ENCODE measurements at regions not wholly inside any gene's neighbourhood (a gene's known extent, or its start where the extent isn't known, plus 50 kb on each side); places are given as distances from the start of the nearest gene placed in this dataset.
"Not testable (repeated sequence)": the region's sequence is repeated elsewhere in the genome, so short reads cannot be mapped to it uniquely, and the experiment has no call there.

DNA sequence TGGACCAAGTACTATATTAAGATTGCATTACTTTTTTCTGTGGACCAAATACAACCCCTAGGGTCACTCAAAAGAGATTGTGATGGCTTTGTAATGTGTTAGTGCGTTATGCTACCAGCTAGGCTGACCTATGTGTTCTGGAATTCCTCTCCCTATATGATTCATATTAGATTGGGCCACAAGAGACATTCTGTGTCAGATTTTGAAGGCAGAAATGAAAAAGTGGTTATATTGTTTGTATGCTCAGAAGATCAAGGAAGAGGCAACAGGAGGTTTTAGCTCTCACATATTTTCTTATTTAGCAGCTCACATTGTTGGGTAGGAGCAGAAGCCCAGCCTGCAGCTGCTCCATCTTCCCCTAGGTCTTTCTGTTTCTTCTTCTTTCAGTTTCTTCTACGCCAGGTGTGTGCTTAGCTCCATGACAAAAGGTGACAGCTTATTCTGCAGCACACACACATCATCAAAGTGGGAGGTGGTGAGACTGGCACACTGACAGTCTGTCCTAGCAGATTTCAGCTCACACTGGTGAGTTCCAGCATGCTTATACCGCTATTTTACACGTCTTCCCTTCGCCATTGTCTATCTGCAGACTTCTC is 156.8 kb upstream of the UBE2E3 start:
- TF ChIP-seq CTCF (IDR thresholded peaks at IDR 0.05; ENCODE audit: low read depth, low read length) = no peak
- H3K4me3 ChIP-seq (replicated peaks in 1 of 2; ENCODE audit: low read depth in 2 of 2, low read length in 2 of 2) = no peak overlapping the region
- DNase-seq (ENCODE audit: low read depth in 2 of 2) = peak; percentile 34 to 75

DNA sequence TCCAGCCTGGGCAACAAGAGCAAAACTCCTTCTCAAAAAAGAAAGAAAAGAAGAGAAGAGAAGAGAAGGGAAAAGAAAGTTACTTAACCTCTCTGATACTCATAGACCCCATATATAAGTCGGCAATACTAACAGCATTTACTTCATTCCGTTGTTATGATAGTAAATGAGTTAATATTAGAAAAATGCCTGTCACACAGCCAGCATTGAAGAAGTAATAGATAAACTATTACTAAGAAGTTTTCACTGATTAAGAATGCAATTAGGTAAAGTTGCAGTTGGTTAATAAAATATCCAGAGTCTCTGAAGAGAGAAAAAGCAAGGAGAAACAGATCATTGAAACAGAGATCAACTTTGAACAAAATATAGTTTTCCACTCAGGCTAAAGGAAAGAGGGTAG is 161.3 kb upstream of the UBE2E3 start:
- H3K4me3 ChIP-seq (replicated peaks in 1 of 2; ENCODE audit: low read depth in 2 of 2, low read length in 2 of 2) = no peak overlapping the region
- TF ChIP-seq CTCF (IDR thresholded peaks at IDR 0.05; ENCODE audit: low read depth, low read length) = no peak
- peak in 1 of 2 donors; percentile 5 for DNase-seq (ENCODE audit: low read depth in 2 of 2)

DNA sequence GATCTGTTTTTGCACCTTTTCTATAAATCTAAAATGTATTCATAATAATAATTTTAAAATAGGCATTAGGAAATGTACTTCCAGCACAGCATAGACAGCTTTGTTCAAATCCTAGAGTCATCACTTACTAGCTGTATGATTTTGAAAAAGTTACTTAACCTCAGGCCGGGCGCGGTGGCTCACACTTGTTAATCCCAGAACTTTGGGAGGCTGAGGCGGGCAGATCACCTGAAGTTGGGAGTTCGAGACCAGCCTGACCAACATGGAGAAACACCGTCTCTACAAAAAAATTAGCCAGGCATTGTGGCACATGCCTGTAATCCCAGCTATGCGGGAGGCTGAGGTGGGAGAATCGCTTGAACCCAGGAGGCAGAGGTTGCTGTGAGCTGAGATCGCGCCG is 161.7 kb upstream of the UBE2E3 start:
- not testable (repeated sequence) for H3K4me3 ChIP-seq (replicated peaks in 1 of 2; ENCODE audit: low read depth in 2 of 2, low read length in 2 of 2); DNase-seq (ENCODE audit: low read depth in 2 of 2)

DNA sequence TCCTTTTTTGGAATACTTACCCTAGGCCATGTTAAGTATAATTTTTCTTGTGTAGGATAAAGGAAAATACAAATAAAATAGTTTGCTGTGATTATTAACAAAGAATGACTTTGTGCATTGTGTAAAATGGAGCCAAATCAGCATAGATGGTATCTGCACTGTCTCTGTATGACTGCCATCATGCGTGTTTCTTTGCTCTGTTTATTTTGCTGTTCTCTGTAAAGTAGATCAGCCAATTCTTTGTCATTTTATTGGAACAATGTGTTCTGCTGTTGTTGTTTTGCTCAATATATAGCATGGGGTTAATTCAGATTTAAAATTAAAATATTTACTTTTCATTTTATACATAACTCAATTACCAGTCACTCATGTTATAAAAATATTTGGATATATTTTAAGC is 181.3 kb upstream of the UBE2E3 start:
- no peak overlapping the region for H3K4me3 ChIP-seq (replicated peaks in 1 of 2; ENCODE audit: low read depth in 2 of 2, low read length in 2 of 2)
- DNase-seq (ENCODE audit: low read depth in 2 of 2) = no peak
- no peak for TF ChIP-seq CTCF (IDR thresholded peaks at IDR 0.05; ENCODE audit: low read depth, low read length)

GRCh38 chr2:180790891-180791290 is 189.5 kb upstream of the UBE2E3 start:
- no peak for TF ChIP-seq CTCF (IDR thresholded peaks at IDR 0.05; ENCODE audit: low read depth, low read length)
- H3K4me3 ChIP-seq (replicated peaks in 1 of 2; ENCODE audit: low read depth in 2 of 2, low read length in 2 of 2) = no peak overlapping the region

GRCh38 chr2:180787330-180787729 is 193.1 kb upstream of the UBE2E3 start:
- DNase-seq (ENCODE audit: low read depth in 2 of 2) = no peak

More at GRCh38 chr2:180790891-180791290, 189.5 kb upstream of the UBE2E3 start:
- DNase-seq (ENCODE audit: low read depth in 2 of 2) = peak; percentile 8 to 32

DNA sequence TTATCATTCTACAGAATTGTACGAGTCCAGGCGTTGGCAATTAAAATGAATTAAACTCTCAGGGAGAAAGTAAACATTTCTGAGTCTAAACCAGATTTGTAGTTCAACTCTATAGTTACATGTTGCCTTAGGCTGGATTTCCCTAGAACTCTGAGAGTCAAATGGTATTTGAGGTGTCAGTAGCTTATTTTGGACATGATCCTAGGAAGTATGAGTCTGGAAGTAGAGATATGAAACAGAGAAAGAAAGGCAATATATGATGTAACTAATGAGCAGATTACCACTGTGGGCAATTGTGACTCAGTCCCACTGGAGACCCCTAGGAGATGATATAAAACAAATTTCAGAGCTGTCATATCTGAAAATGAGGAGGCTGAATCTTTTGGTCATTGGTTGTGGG is 199.1 kb upstream of the UBE2E3 start:
- TF ChIP-seq CTCF (IDR thresholded peaks at IDR 0.05; ENCODE audit: low read depth, low read length) = no peak
- DNase-seq (ENCODE audit: low read depth in 2 of 2) = peak in 1 of 2 donors; percentile 5
- H3K4me3 ChIP-seq (replicated peaks in 1 of 2; ENCODE audit: low read depth in 2 of 2, low read length in 2 of 2) = no peak overlapping the region

More at GRCh38 chr2:180787330-180787729, 193.1 kb upstream of the UBE2E3 start:
- TF ChIP-seq CTCF (IDR thresholded peaks at IDR 0.05; ENCODE audit: low read depth, low read length) = no peak
- H3K4me3 ChIP-seq (replicated peaks in 1 of 2; ENCODE audit: low read depth in 2 of 2, low read length in 2 of 2) = no peak overlapping the region

Data from cardiac fibroblast (primary cell).